Small intestine (tissue), 7 donors: ENCODE measurements at regions not wholly inside any gene's neighbourhood (a gene's known extent, or its start where the extent isn't known, plus 50 kb on each side); places are given as distances from the start of the nearest gene placed in this dataset.

Experiments
- DNase-seq, 2 donors: peaks; one replicate each; pipeline versions ENCODE4 v3.0.0 to v3.0.0-alpha.2; 2013
- FAIRE-seq: peaks from 2 replicates; lab custom pipeline; 2012; peaks lifted over from hg19 to GRCh38; lab: Jason Lieb, UNC
- H3K27ac ChIP-seq, 3 donors: one replicate each; pipeline ENCODE4 v1.5.1; 2013; ENCODE audit warnings: low read length in 2 of 3, mild to moderate bottlenecking in 2 of 3, control low read depth in 1 of 3, inconsistent platforms in 1 of 3, low read depth in 1 of 3, moderate library complexity in 1 of 3
- H3K27me3 ChIP-seq, 3 donors: one replicate each; pipeline ENCODE4 v1.6.1; 2013; ENCODE audit warnings: low read length in 3 of 3, inconsistent platforms in 1 of 3; ENCODE audit not compliant: control insufficient read depth in 3 of 3, insufficient read depth in 3 of 3
- H3K36me3 ChIP-seq, 3 donors: one replicate each; pipeline ENCODE4 v1.6.1; 2013; ENCODE audit warnings: low read length in 3 of 3, inconsistent platforms in 1 of 3, low read depth in 1 of 3, mild to moderate bottlenecking in 1 of 3, moderate library complexity in 1 of 3; ENCODE audit not compliant: control insufficient read depth in 3 of 3, insufficient read depth in 2 of 3
- H3K4me1 ChIP-seq, 3 donors: one replicate each; pipeline ENCODE4 v1.6.1; 2013; ENCODE audit warnings: low read length in 2 of 3, inconsistent platforms in 1 of 3, low read depth in 1 of 3, mild to moderate bottlenecking in 1 of 3, moderate library complexity in 1 of 3; ENCODE audit not compliant: control insufficient read depth in 3 of 3, insufficient read depth in 2 of 3
- H3K4me3 ChIP-seq, 3 donors: one replicate each; pipeline ENCODE4 v1.5.1; 2013; ENCODE audit warnings: low read length in 3 of 3, control low read depth in 1 of 3, inconsistent platforms in 1 of 3, low read depth in 1 of 3, mild to moderate bottlenecking in 1 of 3, moderate library complexity in 1 of 3
- H3K9me3 ChIP-seq, 2 donors: one replicate each; pipeline ENCODE4 v1.6.1; 2013; ENCODE audit warnings: low read depth in 1 of 2, low read length in 1 of 2; ENCODE audit not compliant: control insufficient read depth in 2 of 2, insufficient read depth in 1 of 2
- WGBS, 3 donors: extraction: QIAGEN DNeasy Blood & Tissue Kit; methylation state at CpG; one replicate each; pipeline ENCODE4 v1.1.7; 2013; 5-methylcytosine and 5-hydroxymethylcytosine counted together
- donor health status: healthy with polysubstance abuse.
- donor health status: control.
- donor health status: control.
- donor health status: Bipolar disorder and iron deficiency.
- donor health status: healthy.

- Histone ChIP-seq H3K27me3 (no peaks in the 10 kb centered on the region), H3K4me1 (no peaks in the 10 kb centered on the region), H3K36me3 (no peaks in the 10 kb centered on the region), H3K27ac (no peak overlapping the region), H3K4me3 (no peak overlapping the region), H3K9me3 (no peaks in the 10 kb centered on the region)
- no peak for DNase-seq
- FAIRE-seq, result no peak
- 88 to 97% (median 96%) methylated on average over 1 of the region's 1 CpG for WGBS, 3 donors
Measured at GRCh38 chr16:65657556-65657955, 535.7 kb upstream of the CDH11 start.

DNA sequence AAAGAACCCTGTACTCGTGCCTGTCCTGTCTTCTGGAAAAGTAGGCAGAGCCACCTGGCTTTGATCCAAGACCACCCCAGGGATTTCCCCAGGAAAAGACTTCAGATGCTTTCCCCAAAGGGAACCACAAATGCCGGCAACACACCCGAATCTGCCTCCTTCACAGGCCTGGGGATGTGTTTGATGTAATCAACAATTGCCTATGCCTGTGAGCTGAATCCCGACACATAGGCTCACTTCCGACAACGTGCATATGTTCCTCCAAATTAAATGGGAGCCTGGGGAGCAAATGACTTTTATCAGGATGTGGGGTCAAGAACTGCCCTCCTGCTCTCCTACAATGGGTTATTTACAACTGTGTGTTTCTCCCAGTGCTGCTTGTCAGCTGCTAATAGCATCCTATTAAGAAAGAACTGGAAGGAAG lies 535.2 kb upstream of the CDH11 start:
- Histone ChIP-seq H3K9me3 (no peaks in the 10 kb centered on the region), H3K27ac (no peak overlapping the region), H3K4me3 (no peak overlapping the region), H3K4me1 (no peaks in the 10 kb centered on the region), H3K27me3 (no peaks in the 10 kb centered on the region), H3K36me3 (no peaks in the 10 kb centered on the region)
- 51 to 56% (median 55%) methylated on average over 6 of the region's 6 CpGs for WGBS, 3 donors
- no peak for FAIRE-seq
- no peak for DNase-seq

DNA sequence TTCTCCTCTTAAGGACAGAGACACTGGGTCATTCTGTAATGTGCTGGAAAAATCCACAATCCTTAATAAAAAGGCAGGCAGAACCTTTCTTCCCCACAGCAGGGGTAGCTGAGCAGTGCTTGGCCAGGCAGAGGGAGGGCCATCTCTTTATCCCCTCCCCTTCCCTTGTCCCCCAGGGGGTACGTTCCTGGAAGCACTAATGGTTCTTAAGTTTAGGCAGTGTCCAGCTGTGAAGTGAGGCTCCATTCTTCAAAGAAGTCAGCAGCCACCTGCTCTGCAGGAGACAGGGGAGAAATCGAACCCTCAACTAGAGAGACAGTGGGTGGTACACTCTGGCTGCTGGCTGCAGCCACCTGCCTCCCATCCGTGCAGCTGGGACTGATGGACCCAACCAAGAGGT lies 533.9 kb upstream of the CDH11 start:
- H3K9me3 ChIP-seq, result no peaks in the 10 kb centered on the region
- no peak overlapping the region for H3K27ac ChIP-seq
- no peaks in the 10 kb centered on the region for H3K4me1 ChIP-seq
- H3K4me3 ChIP-seq, result no peak overlapping the region
- no peaks in the 10 kb centered on the region for H3K36me3 ChIP-seq
- no peak for DNase-seq
- 27 to 58% (median 54%) methylated on average over 3 of the region's 3 CpGs for WGBS, 3 donors
- no peak for FAIRE-seq
- no peaks in the 10 kb centered on the region for H3K27me3 ChIP-seq

- DNase-seq (no peak), FAIRE-seq (no peak)
- Histone ChIP-seq H3K9me3 (no peaks in the 10 kb centered on the region), H3K4me3 (no peak overlapping the region), H3K27ac (no peak overlapping the region), H3K4me1 (no peaks in the 10 kb centered on the region), H3K36me3 (no peaks in the 10 kb centered on the region), H3K27me3 (no peaks in the 10 kb centered on the region)
- WGBS, 3 donors, result 86 to 87% (median 86%) methylated on average over 5 of the region's 5 CpGs
Measured at GRCh38 chr16:65648101-65648500, 526.2 kb upstream of the CDH11 start.

DNA sequence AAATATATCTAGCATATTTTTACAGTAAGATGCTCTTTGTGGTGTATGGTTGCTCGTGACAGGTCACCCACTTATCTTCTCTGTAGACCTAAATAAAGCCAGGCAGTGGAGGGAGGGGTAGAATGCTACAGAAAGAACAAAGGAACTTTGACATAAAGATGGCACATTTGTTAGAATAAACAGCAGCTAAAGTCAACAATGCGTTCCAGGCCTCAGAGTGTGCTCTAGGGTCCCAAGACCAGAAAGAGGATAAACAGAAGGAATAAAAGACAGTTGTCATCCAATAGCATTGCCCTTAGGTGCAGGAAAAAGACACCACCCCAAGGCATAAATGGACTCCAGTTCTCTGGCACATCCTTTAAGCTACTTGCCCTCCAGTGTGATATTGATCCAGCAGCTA lies 523.0 kb upstream of the CDH11 start:
- no peak overlapping the region for H3K4me3 ChIP-seq
- no peaks in the 10 kb centered on the region for H3K9me3 ChIP-seq
- H3K27me3 ChIP-seq, result no peaks in the 10 kb centered on the region
- no peak overlapping the region for H3K27ac ChIP-seq
- FAIRE-seq (no peak), DNase-seq (no peak)
- no peaks in the 10 kb centered on the region for H3K4me1 ChIP-seq
- H3K36me3 ChIP-seq, result no peaks in the 10 kb centered on the region
- WGBS, 3 donors, result 35 to 56% (median 40%) methylated on average over 2 of the region's 2 CpGs

DNA sequence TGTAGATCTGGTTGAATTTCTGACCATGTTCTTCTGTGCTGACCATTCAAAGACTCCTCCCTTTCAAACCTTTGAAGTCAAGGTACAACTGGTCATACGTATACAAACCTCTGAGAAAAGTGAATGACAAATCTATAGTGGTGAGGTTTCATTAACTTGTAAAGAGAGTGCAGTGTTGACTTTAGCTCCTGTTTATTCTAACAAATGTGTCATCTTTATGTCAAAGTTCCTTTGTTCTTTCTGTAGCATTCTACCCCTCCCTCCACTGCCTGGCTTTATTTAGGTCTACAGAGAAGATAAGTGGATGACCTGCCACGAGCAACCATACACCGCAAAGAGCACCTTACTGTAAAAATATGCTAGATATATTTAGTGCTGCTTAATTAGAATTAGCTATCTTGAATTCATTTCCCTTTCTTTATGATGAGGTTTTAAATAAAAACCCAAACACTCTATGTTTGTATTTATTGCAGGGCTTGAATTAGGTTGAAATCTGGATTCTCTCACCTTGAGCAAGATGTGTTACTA lies 520.0 kb upstream of the CDH11 start:
- no peak for FAIRE-seq
- Histone ChIP-seq H3K27me3 (no peaks in the 10 kb centered on the region), H3K4me3 (no peak overlapping the region), H3K9me3 (no peaks in the 10 kb centered on the region), H3K4me1 (no peaks in the 10 kb centered on the region), H3K27ac (no peak overlapping the region), H3K36me3 (no peaks in the 10 kb centered on the region)
- 69 to 86% (median 85%) methylated on average over 3 of the region's 3 CpGs for WGBS, 3 donors
- no peak for DNase-seq

DNA sequence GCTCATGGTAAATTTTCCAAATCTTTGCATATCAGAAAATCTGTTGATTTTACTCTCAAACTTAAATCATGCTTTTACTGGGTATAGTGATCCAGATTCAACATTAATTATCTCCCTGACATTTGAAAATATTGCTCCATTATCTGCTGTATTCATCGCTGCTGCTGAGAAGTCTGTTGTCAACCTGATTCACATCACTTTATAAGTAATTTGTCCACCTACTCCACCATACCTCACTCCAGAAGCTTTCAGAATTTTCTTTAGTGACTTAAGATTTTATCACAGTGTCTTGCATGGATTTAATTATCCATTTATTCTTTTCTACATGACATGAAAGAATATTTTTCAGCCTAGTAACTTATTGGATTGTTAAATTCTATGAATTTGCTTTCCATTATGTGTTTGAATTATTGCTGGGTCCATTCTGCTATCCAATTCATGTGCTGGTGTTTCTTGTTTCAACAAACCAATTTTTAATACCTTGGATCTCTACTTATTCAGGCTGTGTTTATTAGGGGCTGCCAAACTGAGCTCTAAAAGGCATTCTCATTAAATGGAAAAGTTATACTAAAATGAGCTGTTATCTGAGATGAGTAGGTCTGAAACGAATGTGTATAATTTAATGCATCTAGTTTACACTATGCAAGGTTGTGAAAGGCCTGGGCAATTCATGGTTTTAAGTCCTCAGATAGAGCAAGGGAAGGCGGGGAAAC lies 519.3 kb upstream of the CDH11 start:
- Histone ChIP-seq H3K36me3 (no peaks in the 10 kb centered on the region), H3K4me3 (no peak overlapping the region), H3K9me3 (no peaks in the 10 kb centered on the region), H3K4me1 (no peaks in the 10 kb centered on the region), H3K27ac (no peak overlapping the region), H3K27me3 (no peaks in the 10 kb centered on the region)
- FAIRE-seq (no peak), DNase-seq (no peak)
- WGBS, 3 donors, result 73 to 80% (median 80%) methylated on average over 3 of the region's 3 CpGs

GRCh38 chr16:65634833-65635232 lies 513.0 kb upstream of the CDH11 start:
- WGBS, 3 donors, result 90 to 94% (median 94%) methylated on average over 1 of the region's 1 CpG
- FAIRE-seq (peak; percentile 97), DNase-seq (no peak)
- no peaks in the 10 kb centered on the region for H3K27me3 ChIP-seq
- H3K9me3 ChIP-seq, result no peaks in the 10 kb centered on the region
- no peak overlapping the region for H3K27ac ChIP-seq
- H3K4me1 ChIP-seq, result no peaks in the 10 kb centered on the region
- H3K36me3 ChIP-seq, result no peaks in the 10 kb centered on the region
- H3K4me3 ChIP-seq, result no peak overlapping the region

DNA sequence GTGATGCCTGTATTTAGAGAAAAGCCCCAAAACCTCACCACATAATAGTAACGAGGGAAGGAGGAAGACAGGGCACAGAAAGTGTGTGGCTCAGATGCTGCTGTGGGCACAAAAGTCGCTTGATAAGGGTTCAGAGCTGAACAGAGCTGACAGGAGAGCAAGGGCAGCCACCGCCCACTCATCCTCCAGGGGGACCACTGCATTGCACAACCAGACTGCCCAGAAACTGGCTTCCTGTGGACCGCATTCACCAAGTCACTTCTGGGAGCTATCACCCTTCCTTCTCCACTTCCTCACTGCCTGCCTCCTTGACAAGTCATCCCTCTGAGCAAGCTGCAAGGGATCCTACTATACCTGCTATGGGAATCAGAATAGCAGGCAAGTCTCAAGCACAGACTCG lies 512.4 kb upstream of the CDH11 start:
- FAIRE-seq, result no peak
- 59 to 68% (median 66%) methylated on average over 5 of the region's 5 CpGs for WGBS, 3 donors
- H3K27ac ChIP-seq, result no peak overlapping the region
- H3K9me3 ChIP-seq, result no peaks in the 10 kb centered on the region
- H3K36me3 ChIP-seq, result no peaks in the 10 kb centered on the region
- H3K4me3 ChIP-seq, result no peak overlapping the region
- no peaks in the 10 kb centered on the region for H3K27me3 ChIP-seq
- DNase-seq, result no peak
- H3K4me1 ChIP-seq, result no peaks in the 10 kb centered on the region
